ENCODE measurements at regions not wholly inside any gene's neighbourhood (a gene's known extent, or its start where the extent isn't known, plus 50 kb on each side); places are given as distances from the start of the nearest gene placed in this dataset.

- Histone ChIP-seq H3K36me3 (no peaks in the 10 kb centered on the region), H3K4me3 (no peak overlapping the region), H3K27me3 (no peaks in the 10 kb centered on the region), H3K27ac (no peak overlapping the region), H3K4me1 (no peaks in the 10 kb centered on the region), H3K9me3 (no peaks in the 10 kb centered on the region)
- no peak for TF ChIP-seq CTCF (IDR thresholded peaks at IDR 0.05)
- no peak for DNase-seq (ENCODE audit: extremely low spot score in 2 of 2)
- intact Hi-C loops (cut with DNase I): no loop called here
These were observed 287.9 kb upstream of the NR3C2 start for GRCh38 chr4:148730082-148730640.

GRCh38 chr4:148717988-148718387, 275.8 kb upstream of the NR3C2 start:
- no peaks in the 10 kb centered on the region for H3K36me3 ChIP-seq
- intact Hi-C loops (cut with DNase I): no loop called here
- H3K4me1 ChIP-seq: no peaks in the 10 kb centered on the region
- TF ChIP-seq POLR2AphosphoS5 (IDR thresholded peaks at IDR 0.05; ENCODE audit: insufficient read depth in 1 of 2, low read depth in 1 of 2): no peak
- H3K27me3 ChIP-seq: no peaks in the 10 kb centered on the region
- no peak for DNase-seq (ENCODE audit: extremely low spot score in 2 of 2)
- no peaks in the 10 kb centered on the region for H3K9me3 ChIP-seq
- no peak overlapping the region for H3K27ac ChIP-seq
- H3K4me3 ChIP-seq: no peak overlapping the region

GRCh38 chr4:148716431-148717052, 274.3 kb upstream of the NR3C2 start:
- Histone ChIP-seq H3K4me1 (no peaks in the 10 kb centered on the region), H3K36me3 (no peaks in the 10 kb centered on the region), H3K4me3 (no peak overlapping the region), H3K9me3 (no peaks in the 10 kb centered on the region), H3K27ac (no peak overlapping the region), H3K27me3 (no peaks in the 10 kb centered on the region)
- intact Hi-C loops (cut with DNase I): no loop called here
- no peak for TF ChIP-seq CTCF (IDR thresholded peaks at IDR 0.05)
- no peak for TF ChIP-seq POLR2AphosphoS5 (IDR thresholded peaks at IDR 0.05; ENCODE audit: insufficient read depth in 1 of 2, low read depth in 1 of 2)
- TF ChIP-seq POLR2A (IDR thresholded peaks at IDR 0.05): no peak
- no peak for DNase-seq (ENCODE audit: extremely low spot score in 2 of 2)

- TF ChIP-seq POLR2AphosphoS5 (IDR thresholded peaks at IDR 0.05; ENCODE audit: insufficient read depth in 1 of 2, low read depth in 1 of 2) (no peak), CTCF (IDR thresholded peaks at IDR 0.05) (no peak), POLR2A (IDR thresholded peaks at IDR 0.05) (no peak)
- intact Hi-C loops (cut with DNase I): no loop called here
These were observed 262.1 kb upstream of the NR3C2 start for GRCh38 chr4:148704291-148704690.

GRCh38 chr4:148694702-148695101, 252.5 kb upstream of the NR3C2 start:
- H3K4me3 ChIP-seq: no peak overlapping the region
- H3K4me1 ChIP-seq: no peaks in the 10 kb centered on the region
- intact Hi-C loops (cut with DNase I): no loop called here
- no peaks in the 10 kb centered on the region for H3K27me3 ChIP-seq
- H3K27ac ChIP-seq: no peak overlapping the region
- no peaks in the 10 kb centered on the region for H3K36me3 ChIP-seq
- no peak for DNase-seq (ENCODE audit: extremely low spot score in 2 of 2)
- H3K9me3 ChIP-seq: no peaks in the 10 kb centered on the region
- TF ChIP-seq CTCF (IDR thresholded peaks at IDR 0.05) (no peak), POLR2A (IDR thresholded peaks at IDR 0.05) (no peak), POLR2AphosphoS5 (IDR thresholded peaks at IDR 0.05; ENCODE audit: insufficient read depth in 1 of 2, low read depth in 1 of 2) (no peak)

More at GRCh38 chr4:148704291-148704690, 262.1 kb upstream of the NR3C2 start:
- Histone ChIP-seq H3K27me3 (no peaks in the 10 kb centered on the region), H3K27ac (no peak overlapping the region), H3K4me3 (no peak overlapping the region), H3K4me1 (no peaks in the 10 kb centered on the region), H3K36me3 (no peaks in the 10 kb centered on the region), H3K9me3 (no peaks in the 10 kb centered on the region)
- no peak for DNase-seq (ENCODE audit: extremely low spot score in 2 of 2)

Data from vagina (tissue), 2 donors.